H1 (cell line): ENCODE measurements at regions not wholly inside any gene's neighbourhood (a gene's known extent, or its start where the extent isn't known, plus 50 kb on each side); places are given as distances from the start of the nearest gene placed in this dataset.
"Not testable (repeated sequence)": the region's sequence is repeated elsewhere in the genome, so short reads cannot be mapped to it uniquely, and the experiment has no call there.

ENCODE experiments used
- CTCF ChIA-PET: fragments of 300-600 bp; sonication (Branson Sonifier 250); formaldehyde crosslinking; loops from one replicate; lab custom pipeline; 2021; ENCODE audit not compliant: partially characterized antibody; lab: Charles Lee
- POLR2A ChIA-PET: fragments of 300-600 bp; sonication (Branson Sonifier 250); formaldehyde crosslinking; loops from one replicate; lab custom pipeline; 2021; ENCODE audit warnings: inconsistent platforms; ENCODE audit not compliant: partially characterized antibody; lab: Charles Lee
- DNase-seq, 2 experiments: peaks; one replicate each; pipeline versions ENCODE4 v3.0.0 to v3.0.0-alpha.2; 2010 to 2022; ENCODE audit warnings: low spot score in 2 of 2, low read depth in 1 of 2, mixed read lengths in 1 of 2
- FAIRE-seq: peaks from 2 replicates; lab custom pipeline; 2011; peaks lifted over from hg19 to GRCh38; lab: Jason Lieb, UNC
- H2AFZ ChIP-seq: 2 replicates; pipeline ENCODE4 v1.8.1; 2012; ENCODE audit warnings: low read length, inconsistent platforms
- H2AK5ac ChIP-seq: 2 replicates; pipeline ENCODE4 v1.6.1; 2013; ENCODE audit warnings: low read depth, low read length
- H2BK120ac ChIP-seq: replicated peaks from 2 replicates; pipeline ENCODE3; 2013; ENCODE audit warnings: low read depth, low read length, inconsistent platforms
- H2BK12ac ChIP-seq: 2 replicates; pipeline ENCODE4 v1.6.1; 2013; ENCODE audit warnings: low read depth, low read length
- H2BK15ac ChIP-seq: 2 replicates; pipeline ENCODE4 v1.6.1; 2013; ENCODE audit warnings: low read length
- H2BK20ac ChIP-seq: 2 replicates; pipeline ENCODE4 v1.6.1; 2013; ENCODE audit warnings: low read length
- H2BK5ac ChIP-seq: 2 replicates; pipeline ENCODE4 v1.6.1; 2013; ENCODE audit warnings: low read depth, low read length
- H3K14ac ChIP-seq: 2 replicates; pipeline ENCODE4 v1.6.1; 2013; ENCODE audit warnings: inconsistent platforms; ENCODE audit not compliant: insufficient read length
- H3K18ac ChIP-seq: 2 replicates; pipeline ENCODE4 v1.6.1; 2013; ENCODE audit warnings: low read length; ENCODE audit errors: extremely low read depth
- H3K23ac ChIP-seq: 2 replicates; pipeline ENCODE4 v1.6.1; 2013; ENCODE audit warnings: inconsistent platforms; ENCODE audit not compliant: insufficient read length
- H3K23me2 ChIP-seq: 2 replicates; pipeline ENCODE4 v1.6.1; 2013; ENCODE audit warnings: low read depth, low read length
- H3K27ac ChIP-seq: 2 replicates; pipeline ENCODE4 v1.6.1; 2011; ENCODE audit warnings: low read depth, low read length, inconsistent platforms
- H3K27me3 ChIP-seq, 4 experiments: replicated peaks in 1 of 4; 1 replicate in 1 of 4; 2 replicates in 3 of 4; pipeline versions ENCODE4 v1.6.1 to v1.8.1; 2011 to 2013; ENCODE audit warnings: low read length in 3 of 4, mild to moderate bottlenecking in 3 of 4, inconsistent platforms in 2 of 4, mixed read lengths in 2 of 4, moderate library complexity in 1 of 4; ENCODE audit not compliant: control insufficient read depth in 3 of 4, insufficient read depth in 3 of 4; ENCODE audit errors: extremely low read depth in 1 of 4
- H3K36me3 ChIP-seq, 4 experiments: 2 replicates each; pipeline versions ENCODE4 v1.6.1 to v1.8.1; 2011 to 2013; ENCODE audit warnings: mild to moderate bottlenecking in 4 of 4, low read length in 3 of 4, moderate library complexity in 2 of 4, control low read depth in 1 of 4, inconsistent platforms in 1 of 4; ENCODE audit not compliant: insufficient read depth in 4 of 4, control insufficient read depth in 2 of 4
- H3K4ac ChIP-seq: replicated peaks from 2 replicates; pipeline ENCODE3; 2013; ENCODE audit warnings: low read length, low read depth, mixed read lengths, inconsistent platforms; ENCODE audit not compliant: insufficient read length
- H3K4me1 ChIP-seq, 4 experiments: replicated peaks in 1 of 4; 1 replicate in 1 of 4; 2 replicates in 3 of 4; pipeline versions ENCODE4 v1.6.1 to v1.8.1; 2011 to 2013; ENCODE audit warnings: low read length in 3 of 4, inconsistent platforms in 2 of 4, mixed read lengths in 1 of 4; ENCODE audit not compliant: insufficient read depth in 4 of 4, control insufficient read depth in 3 of 4
- H3K4me2 ChIP-seq, 2 experiments: 2 replicates each; pipeline versions ENCODE4 v1.6.1 to v1.8.1; 2011 to 2013; ENCODE audit warnings: low read depth in 2 of 2, low read length in 2 of 2, control low read depth in 1 of 2, inconsistent platforms in 1 of 2, mild to moderate bottlenecking in 1 of 2; ENCODE audit not compliant: insufficient read depth in 1 of 2
- H3K4me3 ChIP-seq, 4 experiments: fragments of 200-600, 300-600 bp in 1 of 4; sonication (generic), shearing (Covaris generic), sonication (Bioruptor Twin) in 1 of 4; 2 replicates each; pipeline versions ENCODE4 v1.5.1 to v1.8.1; 2011 to 2016; ENCODE audit warnings: low read length in 4 of 4, low read depth in 3 of 4, control low read depth in 2 of 4, inconsistent platforms in 2 of 4, mild to moderate bottlenecking in 2 of 4, mixed read lengths in 1 of 4, moderate library complexity in 1 of 4; ENCODE audit not compliant: insufficient read depth in 2 of 4; ENCODE audit errors: extremely low read depth in 1 of 4
- H3K56ac ChIP-seq: replicated peaks from 2 replicates; pipeline ENCODE3; 2013; ENCODE audit warnings: low read depth, mild to moderate bottlenecking, mixed read lengths, low read length, inconsistent platforms; ENCODE audit not compliant: insufficient read length
- H3K79me1 ChIP-seq: 2 replicates; pipeline ENCODE4 v1.6.1; 2013; ENCODE audit warnings: low read depth, low read length, control low read depth
- H3K79me2 ChIP-seq, 2 experiments: 2 replicates each; pipeline versions ENCODE4 v1.6.1 to v1.8.1; 2012 to 2013; ENCODE audit warnings: low read length in 2 of 2, mild to moderate bottlenecking in 2 of 2, inconsistent platforms in 1 of 2; ENCODE audit not compliant: insufficient read depth in 2 of 2, control insufficient read depth in 1 of 2
- H3K9ac ChIP-seq, 4 experiments: replicated peaks in 1 of 4; 1 replicate in 1 of 4; 2 replicates in 3 of 4; pipeline versions ENCODE4 v1.6.1 to v1.8.1; 2011 to 2013; ENCODE audit warnings: low read depth in 3 of 4, low read length in 3 of 4, control low read depth in 2 of 4, mild to moderate bottlenecking in 2 of 4, moderate library complexity in 2 of 4, inconsistent platforms in 1 of 4; ENCODE audit errors: extremely low read depth in 1 of 4
- H3K9me3 ChIP-seq, 2 experiments: 2 replicates each; pipeline versions ENCODE4 v1.6.1 to v1.8.1; 2012 to 2013; ENCODE audit warnings: mild to moderate bottlenecking in 2 of 2, moderate library complexity in 2 of 2, control low read depth in 1 of 2, inconsistent platforms in 1 of 2, low read depth in 1 of 2, low read length in 1 of 2, mixed read lengths in 1 of 2; ENCODE audit not compliant: insufficient read depth in 2 of 2
- H4K20me1 ChIP-seq, 2 experiments: replicated peaks in 1 of 2; 2 replicates each; pipeline versions ENCODE3 to v1.8.1; 2011 to 2013; ENCODE audit warnings: inconsistent platforms in 2 of 2, low read length in 2 of 2, mild to moderate bottlenecking in 1 of 2; ENCODE audit not compliant: insufficient read depth in 2 of 2, control insufficient read depth in 1 of 2
- H4K5ac ChIP-seq: 2 replicates; pipeline ENCODE4 v1.6.1; 2013; ENCODE audit warnings: low read length, low read depth, mixed read lengths, inconsistent platforms; ENCODE audit not compliant: insufficient read length
- H4K8ac ChIP-seq: 2 replicates; pipeline ENCODE4 v1.8.0; 2013; ENCODE audit warnings: mild to moderate bottlenecking, moderate library complexity, low read length, inconsistent platforms; ENCODE audit not compliant: insufficient read depth; ENCODE audit errors: extremely low read depth
- H4K91ac ChIP-seq: replicated peaks from 2 replicates; pipeline ENCODE3; 2013; ENCODE audit warnings: low read length, mixed read lengths, inconsistent platforms; ENCODE audit not compliant: insufficient read length
- WGBS, 2 experiments: shearing (Covaris generic) in 1 of 2; methylation state at CpG; one replicate each; pipeline versions ENCODE4 v1.1.6 to v1.1.7; 2013 to 2015; ENCODE audit warnings: low lambda C conversion rate in 2 of 2, mixed read lengths in 2 of 2, inconsistent platforms in 1 of 2, low coverage in 1 of 2, missing lambda C conversion rate in 1 of 2; ENCODE audit not compliant: insufficient replicate concordance in 2 of 2, insufficient coverage in 1 of 2, insufficient read length in 1 of 2; ENCODE audit errors: extremely low coverage in 1 of 2, missing lambda C conversion rate in 1 of 2; 5-methylcytosine and 5-hydroxymethylcytosine counted together

GRCh38 chr4:152051332-152051731 lies 290.5 kb upstream of the GATB start:
- H4K91ac ChIP-seq, H3K14ac ChIP-seq, H3K4me2 ChIP-seq, H2BK5ac ChIP-seq, H3K9ac ChIP-seq, H2BK12ac ChIP-seq, H3K9me3 ChIP-seq, H3K27ac ChIP-seq, H2AK5ac ChIP-seq, H3K56ac ChIP-seq, H3K4ac ChIP-seq, H4K8ac ChIP-seq, H3K79me2 ChIP-seq, H2BK15ac ChIP-seq, FAIRE-seq, H4K20me1 ChIP-seq, H3K27me3 ChIP-seq, DNase-seq, H3K36me3 ChIP-seq, H4K5ac ChIP-seq, H2AFZ ChIP-seq, H3K79me1 ChIP-seq, H2BK120ac ChIP-seq, POLR2A ChIA-PET, H3K23ac ChIP-seq, H3K4me3 ChIP-seq, H3K18ac ChIP-seq, H3K23me2 ChIP-seq, H3K4me1 ChIP-seq, H2BK20ac ChIP-seq: not testable (repeated sequence)
- WGBS, 2 experiments: 96% methylated on average over 15 of the region's 15 CpGs; no CpG with 5 or more reads in 1 of the 2 experiments
- CTCF ChIA-PET: interaction anchor here (1.2 to 1.3 kb wide), 2 partner anchors 225 to 319 kb away, joined by 3 read pairs; no protein-coding TSS in a partner anchor
